DMS53 treated with DMSO at 0.1 percent for 48 hours (cell line): ENCODE measurements at regions not wholly inside any gene's neighbourhood (a gene's known extent, or its start where the extent isn't known, plus 50 kb on each side); places are given as distances from the start of the nearest gene placed in this dataset.
"Not testable (repeated sequence)": the region's sequence is repeated elsewhere in the genome, so short reads cannot be mapped to it uniquely, and the experiment has no call there.

Experiments used
- DNase-seq: peaks from one replicate; lab custom pipeline; 2025; ENCODE audit not compliant: unreplicated experiment; lab: John Stamatoyannopoulos, UW

DNA sequence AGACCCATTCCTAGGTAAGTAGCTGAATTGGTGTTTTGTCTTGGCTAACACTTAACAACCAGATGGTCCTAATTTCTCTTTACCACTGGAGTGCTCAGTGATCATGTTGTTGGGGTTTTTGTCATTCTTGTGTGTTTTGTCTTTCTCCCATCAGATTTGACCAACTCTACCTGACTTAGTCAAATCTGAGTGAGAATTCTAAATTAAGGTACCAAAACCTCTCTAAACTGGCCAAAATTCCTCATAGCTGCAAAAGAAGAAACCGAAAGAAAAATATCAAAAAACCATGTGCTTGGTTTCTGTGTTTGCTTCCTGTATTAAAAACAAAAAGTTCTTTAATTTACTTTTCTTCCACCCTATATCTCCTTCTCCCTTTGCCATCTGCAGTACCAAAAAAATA lies 350.7 kb upstream of the SPHKAP start:
- DNase-seq, result no peak

DNA sequence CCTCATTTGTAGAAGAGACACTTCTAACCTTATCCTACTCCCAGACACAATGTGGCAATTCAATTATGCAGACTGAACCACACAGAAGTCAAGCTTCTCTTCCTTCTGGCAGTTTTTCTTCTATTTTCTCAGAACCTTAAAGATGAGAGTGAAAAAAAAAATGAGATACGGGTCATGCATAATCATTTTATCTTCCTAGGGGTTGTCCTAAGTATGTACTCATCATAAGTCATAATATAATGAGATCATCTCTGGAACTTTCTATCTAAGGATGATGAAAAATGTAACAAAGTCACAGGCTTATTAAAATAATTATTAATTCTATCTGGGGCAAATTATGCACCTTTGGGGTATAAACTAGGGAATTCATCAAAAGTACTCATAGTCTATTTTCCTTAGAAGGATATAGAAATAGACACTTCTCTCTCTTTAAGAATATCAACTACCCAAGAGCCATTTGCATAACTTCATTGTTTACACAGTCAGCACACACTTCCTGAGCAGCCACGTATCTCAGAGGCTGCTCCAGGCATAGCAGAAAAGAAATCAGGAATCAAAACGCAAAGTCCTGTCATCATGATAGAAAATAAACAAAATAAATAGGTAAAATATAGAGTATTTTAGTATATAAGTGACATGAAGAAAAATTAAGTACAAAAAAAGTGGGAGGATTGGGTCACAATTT lies 345.9 kb upstream of the SPHKAP start:
- DNase-seq, result peak; percentile 6

DNA sequence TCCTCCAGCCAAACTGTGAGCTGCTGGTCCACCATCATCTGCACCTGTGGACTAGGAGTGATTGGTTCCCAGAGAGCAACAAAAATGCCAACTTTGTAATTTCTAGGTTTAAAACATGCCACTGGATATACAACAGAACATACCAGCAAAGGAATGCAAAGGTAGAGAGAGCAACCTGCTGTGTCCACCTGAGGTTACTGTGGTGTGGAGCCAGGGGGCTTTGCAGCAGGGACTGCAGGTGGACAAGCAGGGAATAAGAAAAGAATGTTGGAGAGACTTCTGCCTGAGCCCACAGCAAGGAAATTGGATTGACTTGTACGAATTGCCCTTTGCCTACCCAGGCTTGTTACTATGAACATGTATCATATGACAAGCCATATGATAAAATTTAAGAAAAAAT lies 345.2 kb upstream of the SPHKAP start:
- no peak for DNase-seq

DNA sequence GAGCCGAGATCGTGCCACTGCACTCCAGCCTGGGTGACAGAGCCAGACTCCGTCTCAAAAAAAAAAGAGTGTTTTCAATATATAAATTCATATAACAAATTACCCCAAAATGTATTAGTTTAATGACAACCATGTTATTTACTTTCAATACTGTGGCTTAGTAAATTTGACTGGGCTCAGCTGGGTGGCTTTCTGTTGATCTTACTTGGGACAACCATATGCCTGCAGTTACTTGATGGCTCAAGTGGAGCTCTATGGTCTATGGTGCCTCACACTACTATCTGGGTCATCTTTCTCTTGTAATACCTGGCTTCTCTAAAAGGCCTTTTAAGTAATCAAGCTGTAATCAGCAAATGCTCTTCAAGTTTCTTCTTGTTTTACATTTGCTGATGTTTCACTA lies 341.5 kb upstream of the SPHKAP start:
- no peak for DNase-seq

DNA sequence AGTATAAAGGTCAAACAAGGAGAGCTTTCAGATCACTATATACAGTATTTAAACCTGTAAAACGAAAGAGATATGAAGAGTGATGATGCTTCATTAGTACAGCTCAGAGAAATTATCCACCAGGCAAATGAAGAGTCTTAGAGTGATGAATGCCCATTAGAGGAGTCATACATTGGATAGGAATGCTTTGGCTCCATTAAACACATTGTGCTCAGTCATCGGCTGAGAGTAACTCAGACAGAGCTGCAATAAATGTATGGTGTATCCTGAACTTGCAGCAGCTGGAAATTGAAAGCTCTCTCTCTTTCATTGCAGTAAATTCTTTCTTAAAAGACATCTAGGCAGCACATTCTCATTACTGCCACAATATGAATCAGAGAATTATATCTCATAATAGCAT lies 340.8 kb upstream of the SPHKAP start:
- DNase-seq, result no peak

DNA sequence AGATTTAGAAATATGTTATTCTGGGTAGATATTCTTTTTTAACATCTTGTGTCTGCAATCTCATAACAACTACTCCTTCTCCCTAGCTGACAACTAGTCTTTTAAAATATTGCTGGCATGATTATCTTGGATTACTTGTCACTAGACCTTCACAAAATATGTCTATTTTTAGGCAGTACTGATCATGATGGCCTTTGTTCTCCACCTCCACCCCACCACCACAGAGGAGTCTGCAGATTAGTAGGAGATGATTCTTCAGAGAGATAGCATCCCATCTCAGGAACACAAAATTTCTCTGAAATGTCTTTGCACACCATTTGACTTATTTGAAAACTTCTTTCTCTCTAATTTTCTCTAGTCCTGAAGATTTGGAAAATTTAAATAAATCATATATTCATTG lies 338.1 kb upstream of the SPHKAP start:
- DNase-seq, result no peak

DNA sequence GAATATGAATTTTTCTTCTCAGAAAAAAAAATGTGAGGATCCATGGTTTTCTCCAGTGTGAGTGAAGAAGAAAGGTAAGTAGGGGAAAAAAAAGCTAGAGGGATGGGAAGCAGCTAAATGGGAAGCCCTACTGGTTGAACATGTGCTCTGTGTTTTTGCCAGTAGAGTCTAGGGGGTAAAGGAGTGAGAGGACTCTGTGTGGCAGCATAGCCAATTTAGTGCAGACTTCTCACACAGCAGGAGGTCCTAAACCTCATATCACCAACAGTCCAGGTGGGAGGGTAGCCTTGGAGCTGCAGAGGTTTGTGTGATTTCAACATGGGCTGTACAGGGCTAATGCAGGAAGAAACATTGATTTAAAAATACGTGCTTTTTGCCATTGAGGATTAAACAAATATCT lies 334.5 kb upstream of the SPHKAP start:
- no peak for DNase-seq

DNA sequence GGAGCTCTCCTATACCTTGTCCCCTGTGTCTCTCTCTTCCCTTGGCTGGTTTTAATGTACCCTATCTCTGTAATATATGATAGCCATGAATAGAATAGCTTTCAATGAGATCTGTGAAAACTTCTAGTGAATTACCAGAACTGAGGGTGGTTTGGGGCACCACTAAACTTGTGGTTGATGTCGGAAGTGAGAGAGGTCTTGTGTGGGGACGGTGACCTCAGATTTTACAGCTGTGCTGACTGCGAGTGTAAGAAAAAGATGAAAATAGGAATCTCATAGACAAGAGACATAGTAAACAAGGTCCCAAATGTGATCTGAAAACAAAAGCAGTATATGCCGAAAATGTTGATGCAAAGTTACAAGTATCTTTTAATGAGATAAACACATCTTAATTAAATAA lies 332.0 kb upstream of the SPHKAP start:
- DNase-seq, result not testable (repeated sequence)

DNA sequence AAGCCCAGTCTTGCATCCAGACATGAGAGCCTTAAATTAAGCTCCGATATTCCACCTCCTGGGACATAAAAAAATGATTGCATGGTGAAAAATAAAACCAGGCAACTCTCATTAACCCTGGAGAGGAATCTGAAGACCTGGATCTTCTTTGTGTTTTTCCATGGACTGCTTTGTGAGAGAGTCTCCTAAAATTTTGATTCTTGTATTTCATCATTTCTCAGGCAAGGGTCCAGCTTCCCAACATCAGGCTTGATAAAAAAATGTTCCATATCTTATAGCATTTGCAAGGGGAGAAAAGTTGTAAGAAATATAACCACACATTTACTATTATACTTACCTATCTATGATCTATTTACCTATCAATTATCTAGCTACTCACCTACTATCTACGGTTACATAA lies 327.5 kb upstream of the SPHKAP start:
- no peak for DNase-seq

DNA sequence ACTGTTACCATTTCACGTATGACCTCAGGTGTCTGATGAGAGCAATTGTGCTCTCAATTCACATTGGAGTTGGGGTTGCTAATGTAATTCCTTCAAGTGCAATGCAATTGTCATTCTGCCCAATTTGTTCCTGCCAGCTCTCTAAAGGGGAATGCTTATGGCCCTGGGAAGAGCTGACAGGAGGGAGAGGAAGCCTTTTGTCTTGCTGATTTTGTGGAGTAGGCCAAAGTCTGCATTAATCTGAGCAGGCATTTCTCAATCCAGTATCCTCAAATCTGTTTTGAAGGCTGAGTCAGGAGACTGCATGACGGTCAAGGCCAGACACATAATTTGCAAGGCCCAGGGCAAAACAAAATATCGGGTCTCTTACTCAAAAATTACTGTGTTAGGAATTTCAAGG lies 326.4 kb upstream of the SPHKAP start:
- DNase-seq, result no peak

DNA sequence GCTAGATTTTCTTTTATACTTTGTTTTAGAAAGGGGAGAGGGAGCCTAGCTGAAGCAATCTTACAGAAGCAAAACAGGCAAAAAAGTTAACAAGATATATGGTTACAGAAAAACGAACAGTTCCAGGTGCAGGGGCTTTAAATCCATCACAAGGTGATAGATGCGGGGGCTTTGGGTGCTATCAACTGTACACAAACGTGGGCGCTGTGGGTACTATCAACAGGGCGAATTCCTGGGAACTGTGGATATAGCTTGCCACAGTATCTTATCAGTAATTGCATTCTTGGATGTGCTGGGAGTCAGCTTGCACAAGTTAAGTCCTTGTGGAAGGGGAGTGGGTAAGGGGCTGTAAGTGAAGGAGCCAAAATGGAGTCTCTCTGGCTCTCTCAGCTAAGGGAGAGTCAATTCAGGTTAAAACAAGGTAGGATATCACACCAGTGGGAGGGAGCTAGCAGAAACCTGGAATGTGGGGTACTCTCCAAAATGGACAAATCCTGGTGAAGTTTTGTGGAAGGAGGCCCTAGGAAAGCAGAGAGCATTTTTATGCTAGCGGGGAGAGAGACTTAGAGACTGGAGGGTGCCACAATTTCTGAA lies 325.8 kb upstream of the SPHKAP start:
- DNase-seq, result no peak

DNA sequence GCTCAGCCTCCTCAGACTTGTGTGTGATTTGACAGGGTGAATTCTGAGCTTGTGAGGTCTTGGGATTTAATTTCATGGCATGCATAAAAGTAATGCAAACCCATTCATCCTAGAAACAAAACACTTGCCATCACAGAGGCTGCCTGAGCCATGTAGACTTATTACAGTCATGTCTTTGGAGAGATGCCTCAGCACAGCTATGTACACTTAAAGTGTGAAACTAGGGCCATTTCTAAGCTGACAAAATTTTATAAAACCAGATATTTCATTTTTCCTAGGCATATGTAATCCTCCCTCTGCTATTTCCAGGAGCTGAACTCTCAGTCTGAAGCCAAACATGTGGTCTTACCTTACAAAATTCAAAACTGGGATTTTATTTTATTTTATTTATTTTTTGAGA lies 322.2 kb upstream of the SPHKAP start:
- DNase-seq, result no peak

DNA sequence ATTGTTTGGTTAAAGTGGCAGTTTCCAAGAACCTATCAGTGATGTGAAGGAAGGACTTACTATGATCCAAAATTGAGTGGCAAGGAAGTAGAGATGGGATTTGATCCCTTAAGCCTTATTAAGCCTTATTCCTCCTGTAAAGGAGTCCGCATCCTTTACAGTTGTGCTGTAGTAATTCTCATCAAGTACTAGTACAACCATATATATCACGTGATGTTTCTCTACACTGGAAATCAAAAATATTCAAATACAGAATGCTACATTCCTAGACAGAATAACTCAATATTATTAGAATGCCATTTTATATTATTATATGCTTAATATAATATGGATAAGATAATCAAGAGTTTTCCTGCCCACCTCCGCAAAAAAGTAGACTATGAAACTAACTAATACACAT lies 312.4 kb upstream of the SPHKAP start:
- no peak for DNase-seq

DNA sequence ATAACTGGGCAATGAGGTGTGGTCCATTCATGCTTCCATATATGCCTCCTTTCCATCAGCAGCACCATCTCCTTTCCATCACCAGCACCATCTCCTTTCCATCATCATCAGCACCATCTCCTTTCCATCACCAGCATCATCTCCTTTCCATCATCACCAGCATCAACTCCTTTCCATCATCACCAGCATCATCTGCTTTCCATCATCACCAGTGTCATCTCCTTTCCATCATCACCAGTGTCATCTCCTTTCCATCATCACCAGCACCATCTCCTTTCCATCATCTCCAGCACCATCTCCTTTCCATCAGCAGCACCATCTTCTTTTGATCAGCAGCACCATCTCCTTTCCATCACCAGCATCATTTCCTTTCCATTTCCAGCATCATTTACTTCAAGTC lies 297.5 kb upstream of the SPHKAP start:
- no peak for DNase-seq

DNA sequence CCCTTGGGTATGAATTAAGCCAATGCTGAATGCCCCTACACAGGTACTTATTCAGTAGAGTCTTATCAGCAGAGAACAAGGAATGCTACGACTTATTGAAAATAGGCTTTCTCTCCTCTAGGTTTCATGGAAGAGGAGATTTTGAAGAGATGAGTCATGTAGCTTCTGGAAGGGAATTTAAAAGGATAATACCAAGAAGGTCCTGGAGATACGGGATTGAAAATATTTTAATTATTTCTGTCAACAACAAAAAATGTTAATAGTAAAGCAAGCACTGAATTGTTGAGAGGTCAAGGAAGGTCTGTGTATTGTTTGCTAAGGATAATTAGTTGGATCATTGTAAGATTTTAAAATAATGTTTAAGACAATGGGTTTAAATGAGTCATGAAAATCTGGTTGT lies 293.0 kb upstream of the SPHKAP start:
- DNase-seq, result no peak

DNA sequence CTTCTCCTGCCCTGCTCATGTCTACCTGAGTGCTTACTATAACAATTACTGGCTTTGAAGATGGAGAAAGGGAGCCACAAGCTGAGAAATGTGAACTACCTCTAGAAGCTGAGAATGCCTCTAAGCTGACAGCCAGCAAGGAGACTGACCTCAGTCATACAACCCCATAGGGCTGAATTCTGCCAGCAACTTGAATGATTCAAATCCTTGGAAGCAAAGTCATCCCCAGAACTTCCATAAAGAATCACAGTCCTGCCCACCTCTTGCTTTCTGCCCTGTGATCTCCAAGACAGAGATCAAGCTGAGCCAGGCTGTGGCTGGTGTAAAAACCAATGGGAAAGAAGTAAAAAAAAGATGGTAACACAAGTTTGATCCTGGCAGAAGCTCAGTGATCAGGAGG lies 288.2 kb upstream of the SPHKAP start:
- no peak for DNase-seq

DNA sequence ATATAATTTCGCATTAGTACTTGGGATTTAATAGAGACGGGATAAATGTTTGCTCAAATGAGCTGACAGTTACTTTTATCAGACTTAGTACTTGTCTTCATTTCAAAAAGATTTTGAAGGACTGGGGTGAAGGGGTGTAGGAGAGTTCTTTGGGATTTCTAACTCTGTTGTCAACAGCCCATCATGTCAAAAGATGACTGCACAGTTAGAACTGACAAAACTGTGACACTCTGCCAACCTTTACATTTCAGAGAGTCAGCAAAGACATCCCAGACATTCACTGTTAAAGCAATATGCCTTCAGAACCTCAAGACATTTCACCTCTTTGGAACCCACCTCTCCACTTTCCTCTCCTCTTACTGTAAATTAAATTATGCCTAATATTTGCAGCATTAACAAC lies 285.4 kb upstream of the SPHKAP start:
- no peak for DNase-seq

DNA sequence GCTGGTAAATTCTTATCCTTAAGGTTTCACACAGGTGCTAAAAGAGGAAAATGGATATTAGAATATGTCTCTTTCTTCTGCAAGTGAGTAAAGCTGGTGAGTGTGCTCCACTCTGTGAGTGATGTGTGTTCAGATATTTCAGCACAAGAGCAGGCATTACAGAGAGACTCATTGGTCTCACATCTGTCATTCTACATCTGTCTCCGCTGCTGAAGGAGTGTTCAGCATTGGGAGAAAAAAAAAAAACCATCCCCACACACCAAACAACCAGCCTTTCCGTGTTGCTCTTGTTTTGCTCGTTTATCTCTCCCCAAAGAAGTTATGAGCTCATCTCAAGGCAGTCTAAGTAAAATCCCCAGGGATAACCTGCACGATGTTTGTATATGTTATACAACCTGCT lies 283.9 kb upstream of the SPHKAP start:
- no peak for DNase-seq

DNA sequence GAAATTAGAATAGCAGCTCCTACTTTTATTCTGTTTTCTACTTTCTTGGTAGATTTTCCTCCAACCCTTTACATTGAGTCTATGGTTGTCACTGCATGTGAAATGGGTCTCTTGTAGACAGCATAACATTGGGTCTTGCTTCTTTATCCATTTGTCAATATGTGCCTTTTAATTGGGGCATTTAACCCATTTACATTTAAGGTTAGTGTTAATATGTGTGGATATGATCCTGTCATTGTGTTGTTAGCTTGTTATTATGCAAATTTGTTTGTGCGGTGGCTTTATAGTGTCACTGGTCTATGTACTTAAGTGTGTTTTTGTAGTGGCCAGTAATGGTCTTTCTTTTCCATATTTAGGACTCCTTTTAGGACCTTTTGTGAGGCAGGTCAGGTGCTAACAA lies 276.9 kb upstream of the SPHKAP start:
- no peak for DNase-seq

DNA sequence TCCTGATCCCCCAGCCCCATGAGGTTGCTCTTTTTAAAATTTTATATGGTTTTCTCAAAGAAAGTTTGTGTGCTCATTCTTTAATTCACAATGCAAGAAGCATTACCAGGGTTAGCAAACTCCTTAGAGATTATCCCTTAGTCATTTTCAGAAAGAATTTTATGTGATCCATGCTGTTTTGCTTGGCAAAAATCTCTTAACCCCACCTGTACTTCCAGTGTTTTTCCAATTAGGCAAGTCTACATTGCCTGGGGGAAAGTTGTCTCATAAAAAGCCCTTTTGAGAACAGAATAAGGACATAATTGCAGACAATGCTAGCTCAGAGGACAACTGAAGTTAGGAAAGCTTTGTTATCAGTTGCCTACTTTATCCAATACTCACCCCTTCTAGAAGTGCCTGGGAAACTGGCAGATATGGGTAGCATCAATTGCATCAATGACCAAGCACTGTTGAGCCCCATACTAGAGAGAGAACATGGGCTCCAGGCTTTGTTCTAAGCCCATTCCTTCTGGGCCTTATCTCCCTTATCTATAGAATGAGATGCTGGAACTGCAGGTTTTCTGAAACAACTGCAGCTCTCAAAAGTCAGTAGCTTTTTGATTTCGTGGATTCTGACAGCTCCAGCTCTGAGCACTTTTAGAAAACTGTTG lies 265.9 kb upstream of the SPHKAP start:
- no peak for DNase-seq

DNA sequence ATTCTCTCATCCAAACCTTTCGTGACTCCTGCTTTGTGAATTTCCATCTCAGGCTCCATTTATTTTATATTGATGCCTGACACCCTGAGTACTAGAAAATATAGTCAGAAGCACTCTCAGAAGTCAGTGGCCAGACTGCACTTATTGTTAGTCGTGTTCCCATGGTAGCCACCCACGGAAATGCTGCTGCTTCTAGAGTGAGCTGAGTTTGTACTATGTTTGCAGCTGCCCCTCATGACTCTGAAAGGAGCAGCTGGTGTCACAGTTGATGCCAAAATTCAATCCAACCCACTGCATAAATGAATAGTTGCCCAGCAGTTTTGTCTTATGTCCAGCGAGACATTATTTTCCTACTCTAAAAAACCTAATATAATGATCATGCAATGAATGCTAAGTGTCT lies 265.2 kb upstream of the SPHKAP start:
- DNase-seq, result no peak

DNA sequence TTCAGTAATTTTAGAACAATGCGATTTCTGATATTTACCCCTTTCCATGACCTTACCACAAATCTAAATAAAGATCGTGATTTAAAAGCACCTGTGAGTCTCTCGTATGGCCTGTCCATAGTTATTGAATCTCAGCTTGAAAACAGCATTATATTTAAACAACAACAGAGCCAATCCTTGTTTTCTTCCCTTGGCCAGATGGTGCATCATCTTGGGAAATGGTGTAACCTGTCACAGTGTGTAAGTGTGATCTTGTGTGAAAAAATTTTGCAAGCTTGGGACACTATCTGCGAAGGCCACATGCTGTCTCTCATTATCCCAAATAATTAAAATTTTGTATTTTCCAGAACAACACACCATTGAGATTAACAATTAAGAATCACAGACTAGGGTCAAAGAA lies 262.7 kb upstream of the SPHKAP start:
- no peak for DNase-seq

DNA sequence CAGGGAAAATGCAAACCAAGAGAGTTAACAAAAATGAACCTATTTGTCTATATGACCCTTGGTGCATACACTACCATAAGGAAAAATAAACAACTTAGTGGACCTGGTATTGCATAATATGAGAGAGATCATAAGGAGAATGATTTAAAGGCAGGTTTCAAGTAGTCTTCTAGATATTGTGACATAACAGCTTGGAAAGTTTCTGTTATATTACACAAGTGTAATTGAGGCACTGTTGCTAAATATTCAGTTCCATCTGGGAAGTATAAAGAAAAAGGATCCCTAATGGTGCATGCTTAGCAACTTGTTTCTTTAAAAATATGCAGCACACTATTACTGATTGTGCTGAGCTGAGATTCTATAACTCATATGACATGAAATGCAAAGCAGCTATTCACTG lies 252.2 kb upstream of the SPHKAP start:
- no peak for DNase-seq
